ENCODE measurements at regions not wholly inside any gene's neighbourhood (a gene's known extent, or its start where the extent isn't known, plus 50 kb on each side); places are given as distances from the start of the nearest gene placed in this dataset.
"Not testable (repeated sequence)": the region's sequence is repeated elsewhere in the genome, so short reads cannot be mapped to it uniquely, and the experiment has no call there.

DNA sequence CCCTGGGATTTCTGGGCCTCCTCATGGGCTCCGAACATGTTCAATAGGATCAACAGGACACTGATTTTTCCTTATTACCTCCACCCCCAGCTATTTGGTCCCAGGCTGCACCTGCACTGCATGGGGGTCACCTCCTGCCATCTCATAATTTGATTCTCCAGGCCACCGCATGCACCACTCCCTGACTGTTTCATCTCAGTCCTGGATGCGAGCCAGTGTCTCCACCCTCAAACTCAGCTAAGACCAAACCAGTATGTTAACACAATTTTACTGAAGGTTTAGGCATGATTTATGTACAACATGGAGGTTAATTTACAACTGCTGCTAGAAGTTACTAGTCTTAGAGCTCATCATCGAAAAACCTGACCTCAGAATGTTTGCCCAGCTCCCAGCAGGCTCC is 249.5 kb downstream of the UACA start:
- Histone ChIP-seq H3K9me3 (ENCODE audit: control insufficient read depth, insufficient read depth, low read length) (no peaks in the 10 kb centered on the region), H3K27me3 (ENCODE audit: control insufficient read depth, insufficient read depth, low read length) (no peaks in the 10 kb centered on the region), H3K9ac (ENCODE audit: low read depth, low read length) (no peak overlapping the region), H3K36me3 (ENCODE audit: control insufficient read depth, insufficient read depth, low read length) (no peaks in the 10 kb centered on the region), H3K4me3 (ENCODE audit: low read depth, low read length) (no peak overlapping the region), H3K4me1 (ENCODE audit: control insufficient read depth, insufficient read depth, low read length) (no peaks in the 10 kb centered on the region; the same call in 1 of the 2 replicates), H3K27ac (ENCODE audit: low read depth, low read length) (no peak overlapping the region)

DNA sequence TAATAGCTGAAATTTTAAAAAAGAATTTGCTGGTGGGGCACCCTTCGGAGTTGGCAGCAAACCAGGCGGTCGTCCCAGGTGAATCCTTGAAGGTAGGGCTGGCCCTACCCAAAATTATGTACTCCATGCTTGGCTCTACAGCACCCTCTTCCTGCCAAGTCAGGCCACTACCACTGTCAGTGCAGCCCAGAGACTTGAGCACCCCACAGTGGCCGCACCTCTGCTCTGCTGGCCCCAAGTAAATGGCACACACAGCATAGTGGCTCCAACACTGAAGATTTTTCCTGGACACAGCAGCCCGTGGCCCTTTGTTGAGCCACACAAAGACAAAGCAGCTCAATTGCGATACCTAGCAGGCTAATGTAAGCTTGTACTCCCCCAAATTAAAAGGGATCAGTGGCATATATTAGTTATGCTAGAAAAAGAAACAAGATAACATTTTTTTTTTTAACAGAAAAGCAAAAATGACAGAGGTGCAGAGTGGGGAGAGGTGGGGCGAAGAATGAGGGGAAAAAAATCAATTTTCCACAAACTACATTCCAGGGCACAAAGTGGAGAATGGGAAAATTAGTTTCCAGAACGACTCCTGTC is 250.5 kb downstream of the UACA start:
- H3K9me3 ChIP-seq (ENCODE audit: control insufficient read depth, insufficient read depth, low read length), result no peaks in the 10 kb centered on the region
- no peak overlapping the region for H3K4me3 ChIP-seq (ENCODE audit: low read depth, low read length)
- no peak overlapping the region for H3K9ac ChIP-seq (ENCODE audit: low read depth, low read length)
- H3K4me1 ChIP-seq (ENCODE audit: control insufficient read depth, insufficient read depth, low read length), result peaks cover 7% of the 10 kb centered on the region; the same call in 1 of the 2 replicates
- H3K27ac ChIP-seq (ENCODE audit: low read depth, low read length), result no peak overlapping the region
- no peaks in the 10 kb centered on the region for H3K27me3 ChIP-seq (ENCODE audit: control insufficient read depth, insufficient read depth, low read length)
- no peaks in the 10 kb centered on the region for H3K36me3 ChIP-seq (ENCODE audit: control insufficient read depth, insufficient read depth, low read length)

DNA sequence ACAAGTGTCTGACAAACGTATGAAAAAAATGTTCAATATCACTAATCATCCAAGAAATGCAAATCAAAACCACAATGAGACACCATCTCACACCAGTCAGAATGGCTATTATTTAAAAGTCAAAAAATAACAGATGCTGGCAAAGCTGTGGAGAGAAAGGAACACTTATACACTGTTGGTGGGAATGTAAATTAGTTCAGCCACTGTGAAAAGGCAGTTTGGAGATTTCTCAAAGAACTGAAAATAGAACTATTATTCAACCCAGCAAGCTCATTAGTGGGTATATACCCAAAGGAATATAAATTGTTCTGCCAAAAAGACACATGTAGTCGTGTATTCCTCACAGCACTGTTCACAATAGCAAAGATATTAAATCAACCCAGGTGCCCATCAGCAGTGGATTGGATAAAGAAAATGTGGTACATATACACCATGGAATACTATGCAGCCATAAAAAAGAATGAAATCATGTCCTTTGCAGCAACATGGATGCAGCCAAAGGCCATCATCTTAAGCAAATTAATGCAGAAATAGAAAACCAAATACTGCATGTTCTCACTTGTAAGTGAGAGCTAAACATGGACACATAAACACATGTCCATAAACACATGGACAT is 251.3 kb downstream of the UACA start:
- H3K27ac ChIP-seq (ENCODE audit: low read depth, low read length), result not testable (repeated sequence)

GRCh38 chr15:70510433-70510832 is 252.9 kb downstream of the UACA start:
- Histone ChIP-seq H3K9ac (ENCODE audit: low read depth, low read length) (no peak overlapping the region), H3K4me1 (ENCODE audit: control insufficient read depth, insufficient read depth, low read length) (peaks cover 21% of the 10 kb centered on the region), H3K27me3 (ENCODE audit: control insufficient read depth, insufficient read depth, low read length) (no peaks in the 10 kb centered on the region), H3K27ac (ENCODE audit: low read depth, low read length) (no peak overlapping the region), H3K4me3 (ENCODE audit: low read depth, low read length) (no peak overlapping the region), H3K36me3 (ENCODE audit: control insufficient read depth, insufficient read depth, low read length) (no peaks in the 10 kb centered on the region), H3K9me3 (ENCODE audit: control insufficient read depth, insufficient read depth, low read length) (no peaks in the 10 kb centered on the region)

More for the DNA sequence above, 251.3 kb downstream of the UACA start:
- not testable (repeated sequence) for H3K9me3 ChIP-seq (ENCODE audit: control insufficient read depth, insufficient read depth, low read length); H3K9ac ChIP-seq (ENCODE audit: low read depth, low read length); H3K36me3 ChIP-seq (ENCODE audit: control insufficient read depth, insufficient read depth, low read length); H3K4me1 ChIP-seq (ENCODE audit: control insufficient read depth, insufficient read depth, low read length); H3K27me3 ChIP-seq (ENCODE audit: control insufficient read depth, insufficient read depth, low read length); H3K4me3 ChIP-seq (ENCODE audit: low read depth, low read length)

DNA sequence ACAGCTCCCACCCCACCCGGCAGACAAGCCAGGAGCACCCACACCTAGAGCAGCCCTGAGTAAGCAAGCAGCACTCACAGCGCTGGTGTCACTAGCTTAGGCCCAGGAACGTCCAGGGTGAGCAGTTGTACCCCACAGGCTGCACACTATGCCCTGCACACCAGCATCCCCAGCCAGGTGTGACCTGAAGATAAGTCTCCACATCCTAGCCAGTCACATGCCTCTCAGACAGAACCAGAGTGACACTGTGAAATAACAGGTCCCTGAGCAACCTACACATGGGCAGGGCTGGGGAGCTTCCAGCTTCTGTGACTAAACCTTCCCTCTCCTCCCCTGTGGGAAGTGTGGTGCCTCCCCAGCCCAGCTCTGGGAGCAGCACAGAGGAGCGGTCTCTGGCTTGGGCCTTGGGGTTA is 253.6 kb downstream of the UACA start:
- Histone ChIP-seq H3K4me1 (ENCODE audit: control insufficient read depth, insufficient read depth, low read length) (peaks cover 28% of the 10 kb centered on the region), H3K4me3 (ENCODE audit: low read depth, low read length) (no peak overlapping the region), H3K9me3 (ENCODE audit: control insufficient read depth, insufficient read depth, low read length) (no peaks in the 10 kb centered on the region), H3K27me3 (ENCODE audit: control insufficient read depth, insufficient read depth, low read length) (no peaks in the 10 kb centered on the region), H3K27ac (ENCODE audit: low read depth, low read length) (no peak overlapping the region), H3K36me3 (ENCODE audit: control insufficient read depth, insufficient read depth, low read length) (no peaks in the 10 kb centered on the region), H3K9ac (ENCODE audit: low read depth, low read length) (no peak overlapping the region)

- H3K9me3 ChIP-seq (ENCODE audit: control insufficient read depth, insufficient read depth, low read length), result no peaks in the 10 kb centered on the region
- no peak overlapping the region for H3K9ac ChIP-seq (ENCODE audit: low read depth, low read length)
- H3K36me3 ChIP-seq (ENCODE audit: control insufficient read depth, insufficient read depth, low read length), result no peaks in the 10 kb centered on the region
- peaks cover 33% of the 10 kb centered on the region for H3K4me1 ChIP-seq (ENCODE audit: control insufficient read depth, insufficient read depth, low read length)
- H3K4me3 ChIP-seq (ENCODE audit: low read depth, low read length), result no peak overlapping the region
- H3K27ac ChIP-seq (ENCODE audit: low read depth, low read length), result no peak overlapping the region
- H3K27me3 ChIP-seq (ENCODE audit: control insufficient read depth, insufficient read depth, low read length), result no peaks in the 10 kb centered on the region
Measured at GRCh38 chr15:70509282-70509662, 254.1 kb downstream of the UACA start.

DNA sequence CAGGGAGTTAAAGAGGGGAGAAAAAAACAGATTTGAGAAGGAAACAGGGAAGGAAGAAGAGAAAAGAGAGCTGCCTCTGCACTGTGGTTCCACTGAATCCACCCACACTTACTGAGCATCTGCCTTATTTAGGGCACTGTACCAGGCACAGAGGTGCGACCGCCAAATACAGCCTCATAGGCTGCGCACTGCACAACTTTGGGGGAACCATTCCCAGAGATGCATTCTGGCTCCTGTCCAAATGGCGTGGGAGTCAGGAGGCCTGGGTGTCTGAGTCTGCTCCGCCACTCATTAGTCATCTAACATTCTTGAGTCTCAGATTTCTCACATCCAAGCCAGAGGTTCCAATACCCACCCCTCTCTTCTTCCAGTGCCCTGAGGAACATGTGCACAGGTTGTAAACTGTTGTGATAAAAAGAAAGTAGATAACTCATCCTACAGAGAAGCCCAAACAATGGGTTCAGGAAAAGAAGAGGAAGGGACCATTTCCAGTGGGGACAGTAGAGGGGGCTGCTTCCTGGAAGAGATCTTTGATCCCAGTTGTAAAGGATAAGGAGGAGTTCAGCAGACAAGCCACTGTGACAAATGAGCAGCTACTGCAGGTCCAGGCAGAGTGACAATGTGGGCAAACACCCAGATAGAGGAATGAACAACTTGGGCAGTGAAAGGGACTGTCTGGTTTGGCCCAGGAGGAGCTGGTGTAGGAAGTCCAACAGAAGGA is 254.6 kb downstream of the UACA start:
- H3K4me3 ChIP-seq (ENCODE audit: low read depth, low read length), result no peak overlapping the region
- no peaks in the 10 kb centered on the region for H3K9me3 ChIP-seq (ENCODE audit: control insufficient read depth, insufficient read depth, low read length)
- H3K4me1 ChIP-seq (ENCODE audit: control insufficient read depth, insufficient read depth, low read length), result peaks cover 34% of the 10 kb centered on the region
- no peaks in the 10 kb centered on the region for H3K27me3 ChIP-seq (ENCODE audit: control insufficient read depth, insufficient read depth, low read length)
- no peak overlapping the region for H3K9ac ChIP-seq (ENCODE audit: low read depth, low read length)
- H3K27ac ChIP-seq (ENCODE audit: low read depth, low read length), result peak overlapping the region; percentile 52
- H3K36me3 ChIP-seq (ENCODE audit: control insufficient read depth, insufficient read depth, low read length), result no peaks in the 10 kb centered on the region

DNA sequence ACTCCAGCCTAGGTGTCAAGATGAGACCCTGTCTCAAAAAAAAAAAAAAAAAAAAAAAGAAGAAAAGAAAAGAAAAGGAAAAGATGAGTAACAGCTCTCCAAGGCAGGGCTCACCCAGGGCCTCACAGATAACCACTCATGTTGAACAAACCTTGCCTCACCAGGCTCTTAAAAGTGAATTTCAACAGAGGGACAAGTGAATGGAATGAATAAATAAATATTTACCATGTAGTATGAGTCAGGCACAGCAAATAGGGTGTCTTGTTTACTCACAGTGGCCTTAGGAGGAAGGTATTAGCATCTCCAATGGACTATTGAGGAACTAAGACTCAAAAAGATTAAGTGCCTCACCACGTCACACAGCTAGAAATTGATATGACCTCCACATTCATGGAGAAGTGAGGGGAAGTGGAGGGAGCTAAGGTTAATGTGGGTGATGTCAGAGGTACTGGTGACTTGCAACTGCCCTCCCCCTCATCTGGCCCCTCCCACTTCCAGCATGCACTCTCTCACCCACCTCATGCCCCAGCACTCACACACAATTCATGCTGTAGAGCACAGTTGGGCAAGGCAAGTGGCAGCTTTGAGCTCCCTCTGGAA is 255.5 kb downstream of the UACA start:
- Histone ChIP-seq H3K9ac (ENCODE audit: low read depth, low read length) (no peak overlapping the region), H3K27me3 (ENCODE audit: control insufficient read depth, insufficient read depth, low read length) (no peaks in the 10 kb centered on the region), H3K36me3 (ENCODE audit: control insufficient read depth, insufficient read depth, low read length) (no peaks in the 10 kb centered on the region), H3K9me3 (ENCODE audit: control insufficient read depth, insufficient read depth, low read length) (no peaks in the 10 kb centered on the region), H3K4me1 (ENCODE audit: control insufficient read depth, insufficient read depth, low read length) (peaks cover 34% of the 10 kb centered on the region), H3K4me3 (ENCODE audit: low read depth, low read length) (no peak overlapping the region), H3K27ac (ENCODE audit: low read depth, low read length) (peak overlapping the region; percentile 52)

- no peaks in the 10 kb centered on the region for H3K27me3 ChIP-seq (ENCODE audit: control insufficient read depth, insufficient read depth, low read length)
- H3K4me3 ChIP-seq (ENCODE audit: low read depth, low read length), result no peak overlapping the region
- H3K4me1 ChIP-seq (ENCODE audit: control insufficient read depth, insufficient read depth, low read length), result peaks cover 34% of the 10 kb centered on the region
- no peak overlapping the region for H3K9ac ChIP-seq (ENCODE audit: low read depth, low read length)
- H3K9me3 ChIP-seq (ENCODE audit: control insufficient read depth, insufficient read depth, low read length), result no peaks in the 10 kb centered on the region
- peak overlapping the region; percentile 77 for H3K27ac ChIP-seq (ENCODE audit: low read depth, low read length)
- no peaks in the 10 kb centered on the region for H3K36me3 ChIP-seq (ENCODE audit: control insufficient read depth, insufficient read depth, low read length)
Measured at GRCh38 chr15:70505936-70506912, 257.1 kb downstream of the UACA start.

DNA sequence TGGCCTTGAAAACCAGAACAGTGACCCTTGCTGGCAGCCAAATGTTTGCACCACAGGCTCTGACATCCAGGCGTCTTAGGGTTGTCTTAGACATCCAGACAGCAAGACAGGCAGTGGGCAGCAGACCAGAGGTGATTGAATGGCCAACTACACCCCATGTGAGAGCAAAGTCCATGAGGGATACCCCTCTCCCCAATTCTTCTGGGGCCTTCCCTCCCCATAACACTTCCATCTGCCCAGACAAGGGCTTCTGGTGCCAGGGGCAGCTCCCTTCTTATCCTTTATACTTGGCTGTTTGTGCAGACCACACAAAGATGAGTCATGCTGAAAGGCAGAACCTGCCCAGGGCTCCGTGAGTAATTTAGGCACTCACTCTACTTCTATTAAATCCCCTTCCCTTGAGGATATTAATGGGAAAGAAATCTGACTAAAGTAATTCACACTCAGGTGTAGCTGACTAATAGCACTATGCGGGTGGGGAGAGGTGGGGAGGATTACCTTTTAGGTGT is 257.9 kb downstream of the UACA start:
- no peaks in the 10 kb centered on the region for H3K27me3 ChIP-seq (ENCODE audit: control insufficient read depth, insufficient read depth, low read length)
- no peaks in the 10 kb centered on the region for H3K9me3 ChIP-seq (ENCODE audit: control insufficient read depth, insufficient read depth, low read length)
- no peaks in the 10 kb centered on the region for H3K36me3 ChIP-seq (ENCODE audit: control insufficient read depth, insufficient read depth, low read length)
- H3K4me1 ChIP-seq (ENCODE audit: control insufficient read depth, insufficient read depth, low read length), result peaks cover 34% of the 10 kb centered on the region
- H3K27ac ChIP-seq (ENCODE audit: low read depth, low read length), result peak overlapping the region; percentile 77
- no peak overlapping the region for H3K9ac ChIP-seq (ENCODE audit: low read depth, low read length)
- no peak overlapping the region for H3K4me3 ChIP-seq (ENCODE audit: low read depth, low read length)

All from HUES48 (cell line).